Vagina (tissue), 2 donors: ENCODE measurements at regions not wholly inside any gene's neighbourhood (a gene's known extent, or its start where the extent isn't known, plus 50 kb on each side); places are given as distances from the start of the nearest gene placed in this dataset.

Experiments used
- CTCF ChIP-seq, 3 experiments: fragments of 450-650 bp in 2 of 3; fragments of 200-600 bp in 1 of 3; sonication (generic) in 1 of 3; IDR thresholded peaks; one replicate each; pipeline ENCODE4 v1.5.1; 2017 to 2019; ENCODE audit warnings: antibody characterized with exemption in 3 of 3, mild to moderate bottlenecking in 2 of 3, moderate library complexity in 2 of 3
- POLR2A ChIP-seq, 2 donors: fragments of 450-650 bp; IDR thresholded peaks; one replicate each; pipeline ENCODE4 v1.6.1; 2017; ENCODE audit warnings: antibody characterized with exemption in 2 of 2, mild to moderate bottlenecking in 2 of 2, moderate library complexity in 2 of 2
- POLR2AphosphoS5 ChIP-seq, 2 donors: sonication (generic); formaldehyde crosslinking; IDR thresholded peaks; one replicate each; pipeline ENCODE4 v1.9.0; 2017; ENCODE audit warnings: antibody characterized with exemption in 2 of 2, mild to moderate bottlenecking in 2 of 2, low read depth in 1 of 2; ENCODE audit not compliant: insufficient read depth in 1 of 2

- TF ChIP-seq POLR2A (IDR thresholded peaks at IDR 0.05) (no peak), CTCF (IDR thresholded peaks at IDR 0.05) (no peak), POLR2AphosphoS5 (IDR thresholded peaks at IDR 0.05; ENCODE audit: insufficient read depth in 1 of 2, low read depth in 1 of 2) (no peak)
Measured at GRCh38 chr12:124470806-124471205, 96.6 kb downstream of the NCOR2 start.
